IPS-20b (cell line): ENCODE measurements at regions not wholly inside any gene's neighbourhood (a gene's known extent, or its start where the extent isn't known, plus 50 kb on each side); places are given as distances from the start of the nearest gene placed in this dataset.
"Not testable (repeated sequence)": the region's sequence is repeated elsewhere in the genome, so short reads cannot be mapped to it uniquely, and the experiment has no call there.

Source experiments
- H3K27ac ChIP-seq: one replicate; pipeline ENCODE4 v1.5.1; 2013; ENCODE audit warnings: low read length
- H3K27me3 ChIP-seq: 2 replicates; pipeline ENCODE4 v1.6.1; 2013; ENCODE audit warnings: mild to moderate bottlenecking, low read length, inconsistent platforms; ENCODE audit not compliant: insufficient read depth
- H3K36me3 ChIP-seq: 2 replicates; pipeline ENCODE4 v1.6.1; 2013; ENCODE audit warnings: low read depth, mild to moderate bottlenecking, inconsistent platforms, low read length, moderate library complexity; ENCODE audit not compliant: insufficient read depth
- H3K4me1 ChIP-seq: 2 replicates; pipeline ENCODE4 v1.6.1; 2013; ENCODE audit warnings: mild to moderate bottlenecking, control low read depth, inconsistent platforms, low read length, moderate library complexity; ENCODE audit not compliant: insufficient read depth
- H3K4me3 ChIP-seq: 2 replicates; pipeline ENCODE4 v1.5.1; 2013; ENCODE audit warnings: mild to moderate bottlenecking, low read length, inconsistent platforms
- H3K9ac ChIP-seq: 2 replicates; pipeline ENCODE4 v1.6.1; 2013; ENCODE audit warnings: low read depth, mild to moderate bottlenecking, inconsistent platforms, low read length, moderate library complexity
- H3K9me3 ChIP-seq: 2 replicates; pipeline ENCODE4 v1.6.1; 2013; ENCODE audit warnings: mild to moderate bottlenecking, low read depth, low read length, inconsistent platforms; ENCODE audit not compliant: insufficient read depth

DNA sequence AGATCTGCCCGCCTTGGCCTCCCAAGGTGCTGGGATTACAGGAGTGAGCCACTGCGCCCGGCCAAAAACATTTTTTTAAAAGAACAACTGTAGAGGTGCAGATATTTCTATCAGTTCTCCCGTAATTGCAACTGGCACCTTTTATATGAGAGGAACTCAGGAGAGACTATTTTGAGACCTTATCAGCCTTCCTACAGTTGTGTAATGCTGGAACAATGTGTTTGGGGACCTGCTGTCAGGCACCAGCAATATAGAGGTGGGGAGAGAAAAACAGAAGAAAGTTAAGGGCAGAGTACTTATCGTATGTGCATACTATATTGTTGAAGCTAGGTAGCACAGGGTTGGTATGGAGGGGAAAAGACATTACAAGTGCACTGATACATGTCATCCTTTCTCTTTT is 343.8 kb upstream of the ANKRD30A start:
- Histone ChIP-seq H3K4me1 (no peaks in the 10 kb centered on the region), H3K36me3 (no peaks in the 10 kb centered on the region), H3K4me3 (no peak overlapping the region), H3K27ac (no peak overlapping the region), H3K27me3 (no peaks in the 10 kb centered on the region), H3K9me3 (no peaks in the 10 kb centered on the region), H3K9ac (no peak overlapping the region)

DNA sequence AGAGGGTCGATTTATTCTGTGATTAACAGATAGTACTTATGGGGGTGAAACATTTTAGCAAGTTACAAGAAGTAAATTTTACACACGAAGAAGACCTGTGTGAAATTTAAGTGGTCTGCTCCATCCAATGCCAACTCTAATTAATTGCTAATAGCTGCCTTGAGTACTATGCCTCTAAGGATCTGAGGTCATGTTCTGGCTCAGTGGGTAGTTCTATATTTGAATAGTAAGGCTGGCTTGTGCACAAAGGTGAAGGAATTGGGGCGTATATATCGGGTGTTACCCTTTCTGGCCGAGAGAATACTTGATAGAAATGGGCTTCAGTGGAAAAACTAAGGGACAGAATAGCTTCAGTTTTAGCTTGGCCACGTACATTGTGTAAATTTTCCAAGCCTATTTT is 345.2 kb upstream of the ANKRD30A start:
- H3K4me3 ChIP-seq, result no peak overlapping the region
- H3K4me1 ChIP-seq, result no peaks in the 10 kb centered on the region
- H3K9ac ChIP-seq, result no peak overlapping the region
- H3K27ac ChIP-seq, result no peak overlapping the region
- no peaks in the 10 kb centered on the region for H3K9me3 ChIP-seq
- no peaks in the 10 kb centered on the region for H3K36me3 ChIP-seq
- no peaks in the 10 kb centered on the region for H3K27me3 ChIP-seq

DNA sequence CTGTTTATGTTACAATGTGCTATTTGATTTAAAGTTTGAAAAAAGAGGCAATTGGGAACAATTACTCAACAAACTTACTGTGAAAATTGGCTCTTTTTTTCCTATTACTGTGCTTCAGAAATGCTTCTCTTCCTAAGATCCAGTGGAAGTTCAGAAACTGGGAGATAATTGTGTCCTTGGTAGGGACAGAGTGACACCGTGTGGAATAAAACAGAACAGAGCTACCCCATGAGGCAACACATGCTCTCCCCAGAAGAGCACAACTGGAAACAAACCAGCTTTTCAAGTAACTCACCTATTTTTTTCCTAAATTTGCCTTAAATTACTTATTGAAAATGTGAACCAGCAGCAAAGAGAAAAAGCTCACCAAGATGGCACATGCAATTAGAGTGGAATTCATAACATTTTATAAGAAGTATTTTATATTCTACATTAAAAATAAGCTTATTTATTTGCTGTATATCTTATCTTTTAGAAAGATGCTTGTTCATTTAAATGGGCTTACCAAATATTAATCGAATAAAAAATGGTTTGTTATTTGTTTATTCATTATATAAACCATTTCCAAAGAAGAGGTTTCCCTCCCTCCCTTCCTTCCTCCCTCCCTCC is 346.1 kb upstream of the ANKRD30A start:
- no peak overlapping the region for H3K4me3 ChIP-seq
- no peak overlapping the region for H3K9ac ChIP-seq
- H3K27ac ChIP-seq, result no peak overlapping the region
- no peaks in the 10 kb centered on the region for H3K4me1 ChIP-seq
- no peaks in the 10 kb centered on the region for H3K36me3 ChIP-seq
- H3K27me3 ChIP-seq, result no peaks in the 10 kb centered on the region
- H3K9me3 ChIP-seq, result no peaks in the 10 kb centered on the region

DNA sequence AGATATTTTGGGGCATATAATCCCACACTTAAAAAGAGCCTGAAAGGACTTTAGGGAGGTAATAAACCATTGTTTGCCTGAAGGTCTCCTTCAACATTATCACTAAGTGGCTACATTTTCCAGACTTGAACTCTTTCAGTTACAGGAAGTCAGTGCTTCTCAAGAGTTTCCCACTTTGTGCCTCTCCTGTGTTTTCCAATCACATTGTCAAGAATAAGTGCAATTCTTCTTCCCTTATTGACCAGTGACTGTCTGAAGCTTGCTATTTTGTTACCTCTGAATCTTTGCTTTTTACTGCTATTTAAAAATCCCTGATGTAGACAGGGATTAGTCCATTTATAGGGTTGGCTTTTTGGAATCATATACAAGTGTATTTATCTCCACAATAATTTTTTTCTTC is 346.7 kb upstream of the ANKRD30A start:
- Histone ChIP-seq H3K27me3 (no peaks in the 10 kb centered on the region), H3K4me3 (no peak overlapping the region), H3K36me3 (no peaks in the 10 kb centered on the region), H3K9ac (no peak overlapping the region), H3K9me3 (no peaks in the 10 kb centered on the region), H3K4me1 (no peaks in the 10 kb centered on the region), H3K27ac (no peak overlapping the region)

DNA sequence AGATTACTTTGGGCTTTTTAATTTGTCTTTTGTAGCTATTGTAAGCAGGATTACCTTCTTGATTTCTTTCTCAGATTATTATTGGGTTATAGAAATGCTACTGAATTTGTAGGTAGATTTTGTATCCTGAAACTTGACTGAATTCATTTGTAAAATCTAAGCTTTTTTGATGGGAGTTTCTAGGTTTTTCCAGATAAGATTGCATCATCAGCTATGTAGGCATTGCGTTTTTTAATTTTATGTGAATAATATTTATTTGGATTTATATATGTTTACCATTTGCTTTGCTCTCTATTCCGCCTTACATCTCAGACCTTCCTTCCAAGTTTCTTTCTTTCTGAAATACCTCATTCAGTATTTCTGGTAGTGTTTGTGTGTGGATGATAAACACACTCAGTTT is 351.7 kb upstream of the ANKRD30A start:
- H3K9ac ChIP-seq, result no peak overlapping the region
- H3K27me3 ChIP-seq, result no peaks in the 10 kb centered on the region
- no peaks in the 10 kb centered on the region for H3K36me3 ChIP-seq
- no peaks in the 10 kb centered on the region for H3K4me1 ChIP-seq
- H3K9me3 ChIP-seq, result no peaks in the 10 kb centered on the region
- no peak overlapping the region for H3K4me3 ChIP-seq
- no peak overlapping the region for H3K27ac ChIP-seq

DNA sequence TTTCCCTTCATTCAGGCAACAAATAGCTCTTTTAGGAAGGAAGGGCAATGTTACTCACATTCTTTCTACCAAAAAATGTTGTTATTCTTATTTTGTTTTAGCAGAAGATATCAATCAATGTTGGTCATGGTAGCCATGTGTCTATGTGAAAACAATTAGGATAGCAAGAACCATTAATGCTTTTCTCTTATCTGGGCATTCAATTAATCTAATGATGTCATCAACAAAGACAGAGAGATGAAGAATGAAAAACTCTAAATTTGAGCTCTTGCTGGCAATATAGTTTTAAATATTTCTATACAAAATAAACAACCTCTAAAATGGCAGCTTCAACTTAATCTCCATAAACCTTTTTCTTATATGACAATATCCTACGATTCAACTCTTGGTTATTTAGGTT is 353.7 kb upstream of the ANKRD30A start:
- Histone ChIP-seq H3K9me3 (no peaks in the 10 kb centered on the region), H3K9ac (no peak overlapping the region), H3K4me3 (no peak overlapping the region), H3K27me3 (no peaks in the 10 kb centered on the region), H3K27ac (no peak overlapping the region), H3K4me1 (no peaks in the 10 kb centered on the region), H3K36me3 (no peaks in the 10 kb centered on the region)

DNA sequence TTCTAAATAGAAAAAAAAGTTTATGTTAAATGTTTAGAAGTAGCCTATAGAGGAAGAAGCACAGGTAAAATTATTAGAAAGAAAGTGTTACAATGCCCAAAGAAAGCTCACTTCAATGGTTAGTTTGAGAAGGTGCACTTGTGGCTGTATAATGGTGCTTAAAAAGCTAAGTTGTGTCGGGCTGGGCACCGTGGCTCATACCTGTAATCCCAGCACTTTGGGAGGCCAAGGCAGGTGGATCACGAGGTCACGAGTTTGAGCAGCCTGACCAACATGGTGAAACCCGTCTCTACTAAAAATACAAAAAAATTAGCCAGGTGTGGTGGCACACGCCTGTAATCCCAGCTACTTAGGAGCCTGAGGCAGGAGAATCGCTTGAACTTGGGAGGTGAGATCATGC is 355.7 kb upstream of the ANKRD30A start:
- not testable (repeated sequence) for H3K27ac ChIP-seq, H3K9me3 ChIP-seq, H3K4me1 ChIP-seq, H3K9ac ChIP-seq, H3K36me3 ChIP-seq, H3K4me3 ChIP-seq, H3K27me3 ChIP-seq

DNA sequence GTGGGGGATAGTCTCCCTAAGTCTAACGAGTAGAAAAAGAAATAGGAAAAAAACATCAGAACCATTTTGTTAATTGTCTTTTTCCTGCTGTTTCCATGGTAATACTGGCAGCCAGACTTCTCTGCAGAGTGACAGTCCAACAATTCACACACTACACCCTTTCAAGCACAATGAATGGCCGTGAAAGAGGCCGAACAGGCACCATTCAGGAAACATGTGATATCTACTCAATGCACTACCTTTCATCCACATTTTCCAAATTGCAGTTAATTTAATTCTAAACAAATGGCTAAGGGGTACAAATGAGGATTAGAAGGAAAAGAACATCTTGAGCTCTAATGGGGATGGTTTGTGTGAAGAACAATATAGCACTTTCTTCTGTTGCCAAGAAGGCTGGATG is 358.5 kb upstream of the ANKRD30A start:
- Histone ChIP-seq H3K9me3 (no peaks in the 10 kb centered on the region), H3K9ac (no peak overlapping the region), H3K27ac (no peak overlapping the region), H3K36me3 (no peaks in the 10 kb centered on the region), H3K4me1 (no peaks in the 10 kb centered on the region), H3K27me3 (no peaks in the 10 kb centered on the region), H3K4me3 (no peak overlapping the region)

DNA sequence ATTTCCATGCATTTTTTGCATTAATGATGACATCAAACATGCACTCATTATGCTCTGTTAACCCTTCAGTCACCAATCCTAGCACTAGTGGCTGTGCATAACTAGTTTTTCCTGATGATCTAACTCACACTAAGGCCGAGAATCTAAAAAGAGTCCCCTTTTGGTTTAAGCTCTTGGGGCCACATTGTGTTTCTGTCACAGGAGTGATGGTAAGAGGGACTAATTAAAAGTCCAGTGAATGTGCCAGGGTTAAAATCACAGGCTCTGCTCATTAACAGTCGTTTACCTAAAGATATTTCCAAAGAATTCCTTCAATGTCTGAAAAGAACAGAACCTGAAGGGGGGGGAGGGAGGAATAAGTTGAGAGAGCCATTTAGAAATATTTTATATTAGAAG is 359.0 kb upstream of the ANKRD30A start:
- no peaks in the 10 kb centered on the region for H3K9me3 ChIP-seq
- no peaks in the 10 kb centered on the region for H3K4me1 ChIP-seq
- H3K9ac ChIP-seq, result no peak overlapping the region
- H3K27ac ChIP-seq, result no peak overlapping the region
- H3K4me3 ChIP-seq, result no peak overlapping the region
- H3K27me3 ChIP-seq, result no peaks in the 10 kb centered on the region
- no peaks in the 10 kb centered on the region for H3K36me3 ChIP-seq

DNA sequence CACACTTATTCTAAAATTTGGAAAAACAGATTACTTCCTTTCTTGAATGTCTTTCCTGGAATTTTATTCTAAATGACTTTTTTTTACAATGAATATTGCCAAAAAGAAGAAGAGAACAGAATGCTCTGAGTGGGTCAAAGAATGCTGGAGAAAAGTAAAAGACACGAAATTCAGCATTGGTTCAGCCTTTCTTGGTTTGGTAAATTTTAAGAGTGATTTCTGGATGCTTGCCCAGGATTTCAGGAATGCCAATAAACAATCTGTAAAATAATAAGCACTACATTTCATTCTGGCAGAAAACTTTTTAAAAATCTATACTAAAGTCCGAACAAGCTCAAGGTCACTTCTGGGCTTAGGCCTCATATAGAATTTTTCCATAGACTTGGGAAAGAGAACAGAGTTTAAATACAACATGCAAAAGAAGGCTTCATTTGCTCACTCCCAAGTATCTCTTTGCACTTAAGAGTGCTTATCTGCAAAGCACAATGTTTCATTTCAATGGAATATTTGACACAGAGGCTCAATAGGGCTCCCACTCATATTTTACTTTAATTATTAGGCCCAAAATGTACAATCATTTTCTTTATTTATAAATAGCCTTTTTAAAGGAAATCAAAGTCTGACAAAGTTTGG is 359.5 kb upstream of the ANKRD30A start:
- Histone ChIP-seq H3K4me1 (no peaks in the 10 kb centered on the region), H3K4me3 (no peak overlapping the region), H3K27me3 (no peaks in the 10 kb centered on the region), H3K36me3 (no peaks in the 10 kb centered on the region), H3K27ac (no peak overlapping the region), H3K9ac (no peak overlapping the region), H3K9me3 (no peaks in the 10 kb centered on the region)

DNA sequence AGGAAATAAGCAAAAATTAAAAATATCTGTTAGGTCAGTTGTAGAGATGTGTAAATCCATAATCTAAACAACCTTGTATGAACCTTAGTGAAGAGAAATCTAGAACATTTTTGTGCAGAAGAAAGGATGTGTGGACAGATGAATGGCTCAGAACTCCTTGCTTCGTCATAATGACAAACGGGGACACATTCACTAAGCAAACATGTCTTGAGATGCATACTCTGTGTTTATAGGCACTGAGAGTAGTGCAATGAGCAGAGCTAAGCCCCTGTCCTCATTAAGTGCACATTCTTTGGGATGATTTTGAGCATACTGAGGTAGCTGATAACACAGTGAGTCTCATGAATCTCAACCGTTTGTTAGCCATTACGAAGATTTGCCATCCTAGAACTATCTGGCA is 360.6 kb upstream of the ANKRD30A start:
- Histone ChIP-seq H3K27me3 (no peaks in the 10 kb centered on the region), H3K4me1 (no peaks in the 10 kb centered on the region), H3K4me3 (no peak overlapping the region), H3K9me3 (no peaks in the 10 kb centered on the region), H3K9ac (no peak overlapping the region), H3K27ac (no peak overlapping the region), H3K36me3 (no peaks in the 10 kb centered on the region)

DNA sequence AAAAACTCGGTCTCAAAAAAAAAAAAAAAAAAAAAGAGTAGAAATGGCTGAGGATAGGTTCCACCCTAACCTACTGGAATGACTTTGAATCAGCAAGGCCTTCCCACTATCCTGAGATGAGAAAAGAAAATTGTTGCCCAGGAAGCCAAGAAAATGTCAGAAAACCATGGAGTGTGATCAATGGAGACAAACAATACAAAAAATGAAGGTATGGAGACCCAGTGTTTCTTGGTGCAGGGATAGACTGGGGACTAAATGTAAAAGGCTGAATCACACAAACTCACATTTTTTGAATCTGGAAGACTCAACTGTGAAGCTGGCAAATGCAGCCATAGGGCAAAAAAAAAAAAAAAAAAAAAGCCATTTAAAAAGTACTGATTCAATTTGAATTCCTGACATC is 364.3 kb upstream of the ANKRD30A start:
- no peak overlapping the region for H3K4me3 ChIP-seq
- no peaks in the 10 kb centered on the region for H3K9me3 ChIP-seq
- no peak overlapping the region for H3K9ac ChIP-seq
- H3K4me1 ChIP-seq, result no peaks in the 10 kb centered on the region
- H3K27me3 ChIP-seq, result no peaks in the 10 kb centered on the region
- no peak overlapping the region for H3K27ac ChIP-seq
- no peaks in the 10 kb centered on the region for H3K36me3 ChIP-seq
